ENCODE measurements at regions not wholly inside any gene's neighbourhood (a gene's known extent, or its start where the extent isn't known, plus 50 kb on each side); places are given as distances from the start of the nearest gene placed in this dataset.

DNA sequence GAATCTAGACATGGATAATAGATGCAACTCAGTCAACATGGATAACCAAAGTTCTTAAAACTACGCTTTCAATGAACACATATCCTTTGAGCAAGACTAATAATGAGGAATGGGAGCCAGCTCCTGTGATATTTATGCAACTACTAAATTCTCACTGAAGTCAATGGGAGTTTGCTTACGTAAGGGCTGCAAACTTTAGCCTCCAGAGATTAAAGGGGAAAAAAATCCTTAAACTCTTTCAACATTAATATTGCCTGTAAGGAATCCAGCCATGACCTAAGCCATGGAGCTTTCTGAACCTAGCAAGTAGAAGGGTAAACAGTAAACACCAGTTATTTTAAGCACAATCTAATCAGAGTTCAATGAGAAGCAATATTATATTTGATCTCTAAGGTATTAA, 125.2 kb upstream of the PITX2 start:
- Histone ChIP-seq H3K36me3 (ENCODE audit: insufficient read depth) (no peaks in the 10 kb centered on the region), H3K4me2 (no peak overlapping the region), H3K9ac (no peak overlapping the region), H3K4me1 (ENCODE audit: low read depth, poor library complexity, severe bottlenecking) (no peaks in the 10 kb centered on the region), H2AFZ (ENCODE audit: low read depth) (no peak overlapping the region), H3K27me3 (ENCODE audit: insufficient read depth, low read depth) (no peaks in the 10 kb centered on the region), H4K20me1 (ENCODE audit: insufficient read depth) (no peaks in the 10 kb centered on the region), H3K4me3 (IDR thresholded peaks at IDR 0.05; ENCODE audit: insufficient read depth, low read depth, low read length) (no peak overlapping the region), H3K27ac (no peak overlapping the region), H3K79me2 (ENCODE audit: insufficient read depth, low read depth) (no peaks in the 10 kb centered on the region)
- TF ChIP-seq, protein P1, sequence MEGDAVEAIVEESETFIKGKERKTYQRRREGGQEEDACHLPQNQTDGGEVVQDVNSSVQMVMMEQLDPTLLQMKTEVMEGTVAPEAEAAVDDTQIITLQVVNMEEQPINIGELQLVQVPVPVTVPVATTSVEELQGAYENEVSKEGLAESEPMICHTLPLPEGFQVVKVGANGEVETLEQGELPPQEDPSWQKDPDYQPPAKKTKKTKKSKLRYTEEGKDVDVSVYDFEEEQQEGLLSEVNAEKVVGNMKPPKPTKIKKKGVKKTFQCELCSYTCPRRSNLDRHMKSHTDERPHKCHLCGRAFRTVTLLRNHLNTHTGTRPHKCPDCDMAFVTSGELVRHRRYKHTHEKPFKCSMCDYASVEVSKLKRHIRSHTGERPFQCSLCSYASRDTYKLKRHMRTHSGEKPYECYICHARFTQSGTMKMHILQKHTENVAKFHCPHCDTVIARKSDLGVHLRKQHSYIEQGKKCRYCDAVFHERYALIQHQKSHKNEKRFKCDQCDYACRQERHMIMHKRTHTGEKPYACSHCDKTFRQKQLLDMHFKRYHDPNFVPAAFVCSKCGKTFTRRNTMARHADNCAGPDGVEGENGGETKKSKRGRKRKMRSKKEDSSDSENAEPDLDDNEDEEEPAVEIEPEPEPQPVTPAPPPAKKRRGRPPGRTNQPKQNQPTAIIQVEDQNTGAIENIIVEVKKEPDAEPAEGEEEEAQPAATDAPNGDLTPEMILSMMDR (conservative IDR thresholded peaks at IDR 0.05; ENCODE audit: low read depth, low read length): no peak

DNA sequence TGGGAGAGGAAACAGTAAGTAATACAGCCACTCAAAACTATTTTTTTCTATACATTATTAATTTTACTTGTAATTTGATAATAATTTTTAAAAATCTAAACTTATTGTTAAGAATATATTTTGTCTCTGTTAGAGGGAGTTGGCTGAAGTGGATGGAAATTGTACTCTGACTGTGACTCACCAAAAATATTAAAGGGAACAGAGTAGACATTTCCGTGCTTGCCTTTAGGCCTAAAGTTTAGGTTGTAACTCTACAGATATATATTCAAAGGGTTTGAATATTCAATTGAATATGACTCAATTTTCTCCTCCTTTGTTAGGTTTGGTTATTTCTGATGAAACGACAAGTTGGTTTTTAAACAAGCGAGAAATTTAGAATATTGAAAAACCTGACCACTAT, 128.3 kb upstream of the PITX2 start:
- Histone ChIP-seq H3K36me3 (ENCODE audit: insufficient read depth) (no peaks in the 10 kb centered on the region), H3K79me2 (ENCODE audit: insufficient read depth, low read depth) (no peaks in the 10 kb centered on the region), H3K4me1 (ENCODE audit: low read depth, poor library complexity, severe bottlenecking) (no peaks in the 10 kb centered on the region), H3K4me2 (no peak overlapping the region), H3K4me3 (IDR thresholded peaks at IDR 0.05; ENCODE audit: insufficient read depth, low read depth, low read length) (no peak overlapping the region), H3K27me3 (ENCODE audit: insufficient read depth, low read depth) (no peaks in the 10 kb centered on the region), H3K27ac (no peak overlapping the region), H4K20me1 (ENCODE audit: insufficient read depth) (no peaks in the 10 kb centered on the region), H2AFZ (ENCODE audit: low read depth) (no peak overlapping the region), H3K9ac (no peak overlapping the region)
- TF ChIP-seq, protein P1 (conservative IDR thresholded peaks at IDR 0.05; ENCODE audit: low read depth, low read length): no peak

DNA sequence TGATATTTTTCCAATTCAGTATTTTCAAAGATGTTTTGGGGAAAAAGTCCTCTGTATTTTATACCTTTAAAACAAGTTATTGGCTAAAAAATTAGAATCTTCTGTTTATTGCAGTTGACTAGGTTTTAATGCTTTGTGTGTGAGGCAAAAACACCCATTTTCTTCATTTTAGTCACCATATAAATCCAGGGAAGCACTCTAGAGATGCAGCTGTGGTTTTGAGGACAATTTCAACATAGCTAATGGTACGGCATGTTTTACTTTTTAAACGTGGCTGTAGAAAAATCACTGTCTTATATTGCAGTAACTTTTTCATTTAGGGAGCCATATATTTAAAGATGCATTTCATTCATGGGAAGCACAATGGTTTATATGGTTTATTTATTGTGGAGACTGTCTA, 129.1 kb upstream of the PITX2 start:
- Histone ChIP-seq H3K9ac (no peak overlapping the region), H3K4me2 (no peak overlapping the region), H3K4me3 (IDR thresholded peaks at IDR 0.05; ENCODE audit: insufficient read depth, low read depth, low read length) (no peak overlapping the region), H3K79me2 (ENCODE audit: insufficient read depth, low read depth) (no peaks in the 10 kb centered on the region), H3K4me1 (ENCODE audit: low read depth, poor library complexity, severe bottlenecking) (no peaks in the 10 kb centered on the region), H2AFZ (ENCODE audit: low read depth) (no peak overlapping the region), H3K27me3 (ENCODE audit: insufficient read depth, low read depth) (no peaks in the 10 kb centered on the region), H3K36me3 (ENCODE audit: insufficient read depth) (no peaks in the 10 kb centered on the region), H4K20me1 (ENCODE audit: insufficient read depth) (no peaks in the 10 kb centered on the region), H3K27ac (no peak overlapping the region)
- TF ChIP-seq, protein P1 (conservative IDR thresholded peaks at IDR 0.05; ENCODE audit: low read depth, low read length): no peak

DNA sequence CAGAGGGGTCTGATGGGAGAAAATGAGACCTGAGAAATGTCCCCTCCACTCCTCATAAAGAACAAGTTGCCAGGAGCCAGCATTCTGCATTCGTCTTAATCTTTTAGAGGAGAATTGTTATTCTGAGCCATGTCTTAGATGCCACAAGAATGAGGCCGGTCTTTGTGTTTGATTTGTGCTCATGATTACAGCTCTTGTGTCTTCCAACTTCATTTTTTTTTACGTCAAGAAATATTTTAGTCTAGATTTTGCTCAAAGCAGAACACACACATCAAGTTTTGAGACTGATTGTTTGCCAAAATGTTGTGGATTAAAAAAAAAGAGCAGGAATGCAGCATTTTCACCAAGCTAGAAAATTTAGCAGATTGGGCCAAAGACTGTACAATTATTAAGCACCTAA, 130.6 kb upstream of the PITX2 start:
- Histone ChIP-seq H3K27ac (no peak overlapping the region), H3K4me2 (no peak overlapping the region), H3K4me1 (ENCODE audit: low read depth, poor library complexity, severe bottlenecking) (no peaks in the 10 kb centered on the region), H3K36me3 (ENCODE audit: insufficient read depth) (no peaks in the 10 kb centered on the region), H3K79me2 (ENCODE audit: insufficient read depth, low read depth) (no peaks in the 10 kb centered on the region), H3K9ac (no peak overlapping the region), H4K20me1 (ENCODE audit: insufficient read depth) (no peaks in the 10 kb centered on the region), H2AFZ (ENCODE audit: low read depth) (no peak overlapping the region), H3K27me3 (ENCODE audit: insufficient read depth, low read depth) (no peaks in the 10 kb centered on the region), H3K4me3 (IDR thresholded peaks at IDR 0.05; ENCODE audit: insufficient read depth, low read depth, low read length) (no peak overlapping the region)
- TF ChIP-seq, protein P1 (conservative IDR thresholded peaks at IDR 0.05; ENCODE audit: low read depth, low read length): no peak

DNA sequence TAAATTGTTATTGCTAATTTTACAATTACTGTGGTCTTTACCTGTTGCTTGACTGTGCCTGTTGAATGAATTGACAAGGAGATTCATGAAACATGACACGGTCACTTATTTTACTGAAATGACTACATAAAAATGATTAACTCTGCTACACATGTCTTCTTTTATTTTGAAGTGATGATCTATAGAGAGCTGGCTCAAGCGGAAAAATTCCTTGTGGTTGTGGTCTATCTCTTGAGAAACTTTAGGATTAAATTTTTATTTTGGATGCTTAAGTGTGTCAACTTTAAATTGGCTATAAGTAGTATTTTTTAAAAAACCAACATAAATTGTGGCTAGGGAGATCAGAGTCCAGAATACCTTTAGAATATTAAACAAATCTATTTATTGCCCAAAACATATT, 131.8 kb upstream of the PITX2 start:
- Histone ChIP-seq H3K79me2 (ENCODE audit: insufficient read depth, low read depth) (no peaks in the 10 kb centered on the region), H3K4me2 (no peak overlapping the region), H3K9ac (no peak overlapping the region)

More for the DNA sequence above, 131.8 kb upstream of the PITX2 start:
- H3K27me3 ChIP-seq (ENCODE audit: insufficient read depth, low read depth): no peaks in the 10 kb centered on the region
- H3K27ac ChIP-seq: no peak overlapping the region
- H3K4me1 ChIP-seq (ENCODE audit: low read depth, poor library complexity, severe bottlenecking): no peaks in the 10 kb centered on the region
- H3K4me3 ChIP-seq (IDR thresholded peaks at IDR 0.05; ENCODE audit: insufficient read depth, low read depth, low read length): no peak overlapping the region
- H3K36me3 ChIP-seq (ENCODE audit: insufficient read depth): no peaks in the 10 kb centered on the region
- H2AFZ ChIP-seq (ENCODE audit: low read depth): no peak overlapping the region
- no peaks in the 10 kb centered on the region for H4K20me1 ChIP-seq (ENCODE audit: insufficient read depth)
- TF ChIP-seq, protein P1 (conservative IDR thresholded peaks at IDR 0.05; ENCODE audit: low read depth, low read length): no peak
